Nephron (organoid): ENCODE measurements at regions not wholly inside any gene's neighbourhood (a gene's known extent, or its start where the extent isn't known, plus 50 kb on each side); places are given as distances from the start of the nearest gene placed in this dataset.

Experiments
- H3K27ac Mint-ChIP-seq, 3 experiments: 2 replicates each; pipeline ENCODE4 v1.8.0; 2020; ENCODE audit warnings: mixed read lengths in 3 of 3, mild to moderate bottlenecking in 2 of 3, moderate library complexity in 1 of 3
- H3K27me3 Mint-ChIP-seq: 2 replicates; pipeline ENCODE4 v1.8.0; 2021; ENCODE audit warnings: low read depth, mild to moderate bottlenecking, moderate library complexity, mixed read lengths
- H3K36me3 Mint-ChIP-seq: 2 replicates; pipeline ENCODE4 v1.8.0; 2020; ENCODE audit warnings: low read depth, mixed read lengths
- H3K4me1 Mint-ChIP-seq: 2 replicates; pipeline ENCODE4 v1.8.0; 2020; ENCODE audit warnings: mixed read lengths
- H3K4me3 Mint-ChIP-seq, 3 experiments: 2 replicates each; pipeline ENCODE4 v1.8.0; 2020; ENCODE audit warnings: mild to moderate bottlenecking in 3 of 3, mixed read lengths in 3 of 3, moderate library complexity in 2 of 3
- H3K9me3 Mint-ChIP-seq: 2 replicates; pipeline ENCODE4 v1.8.0; 2020; ENCODE audit warnings: mixed read lengths
- CTCF ChIP-seq, 3 experiments: fragments of 200-600 bp; sonication (generic); IDR thresholded peaks; one replicate each; pipeline ENCODE4 v1.5.0; 2021; ENCODE audit warnings: antibody characterized with exemption in 3 of 3; ENCODE audit not compliant: unreplicated experiment in 3 of 3

GRCh38 chr5:22926574-22926973 lies 73.4 kb upstream of the CDH12 start:
- peaks cover 5% of the 10 kb centered on the region for H3K9me3 Mint-ChIP-seq
- H3K4me3 Mint-ChIP-seq = no peak overlapping the region
- H3K36me3 Mint-ChIP-seq = no peaks in the 10 kb centered on the region
- no peak overlapping the region for H3K27ac Mint-ChIP-seq
- peaks cover 3% of the 10 kb centered on the region for H3K27me3 Mint-ChIP-seq
- TF ChIP-seq CTCF (IDR thresholded peaks at IDR 0.05; ENCODE audit: unreplicated experiment in 3 of 3) = no peak
- H3K4me1 Mint-ChIP-seq = no peaks in the 10 kb centered on the region

- Mint-ChIP-seq H3K27ac (no peak overlapping the region), H3K9me3 (peaks cover 5% of the 10 kb centered on the region), H3K4me3 (no peak overlapping the region), H3K36me3 (no peaks in the 10 kb centered on the region), H3K4me1 (no peaks in the 10 kb centered on the region), H3K27me3 (no peaks in the 10 kb centered on the region)
- TF ChIP-seq CTCF (IDR thresholded peaks at IDR 0.05; ENCODE audit: unreplicated experiment in 3 of 3) = no peak
Measured at GRCh38 chr5:22918511-22918910, 65.4 kb upstream of the CDH12 start.

- H3K36me3 Mint-ChIP-seq = no peaks in the 10 kb centered on the region
- no peak overlapping the region for H3K4me3 Mint-ChIP-seq
- no peak for TF ChIP-seq CTCF (IDR thresholded peaks at IDR 0.05; ENCODE audit: unreplicated experiment in 3 of 3)
- H3K27me3 Mint-ChIP-seq = no peaks in the 10 kb centered on the region
- H3K9me3 Mint-ChIP-seq = peaks cover 2% of the 10 kb centered on the region
- H3K27ac Mint-ChIP-seq = no peak overlapping the region
- H3K4me1 Mint-ChIP-seq = no peaks in the 10 kb centered on the region
Measured at GRCh38 chr5:22916393-22916792, 63.2 kb upstream of the CDH12 start.

- no peaks in the 10 kb centered on the region for H3K36me3 Mint-ChIP-seq
- H3K27ac Mint-ChIP-seq = no peak overlapping the region
- H3K4me1 Mint-ChIP-seq = peaks cover 5% of the 10 kb centered on the region
- no peak overlapping the region for H3K4me3 Mint-ChIP-seq
- H3K9me3 Mint-ChIP-seq = no peaks in the 10 kb centered on the region
- TF ChIP-seq CTCF (IDR thresholded peaks at IDR 0.05; ENCODE audit: unreplicated experiment in 3 of 3) = no peak
- no peaks in the 10 kb centered on the region for H3K27me3 Mint-ChIP-seq
Measured at GRCh38 chr5:22911019-22911418, 57.9 kb upstream of the CDH12 start.

GRCh38 chr5:22910523-22910922 lies 57.4 kb upstream of the CDH12 start:
- H3K4me1 Mint-ChIP-seq = peaks cover 5% of the 10 kb centered on the region
- H3K27ac Mint-ChIP-seq = no peak overlapping the region
- no peak overlapping the region for H3K4me3 Mint-ChIP-seq
- no peaks in the 10 kb centered on the region for H3K9me3 Mint-ChIP-seq
- H3K36me3 Mint-ChIP-seq = no peaks in the 10 kb centered on the region
- no peaks in the 10 kb centered on the region for H3K27me3 Mint-ChIP-seq
- no peak for TF ChIP-seq CTCF (IDR thresholded peaks at IDR 0.05; ENCODE audit: unreplicated experiment in 3 of 3)

- Mint-ChIP-seq H3K9me3 (no peaks in the 10 kb centered on the region), H3K27me3 (no peaks in the 10 kb centered on the region), H3K36me3 (no peaks in the 10 kb centered on the region), H3K27ac (no peak overlapping the region), H3K4me1 (peaks cover 5% of the 10 kb centered on the region), H3K4me3 (no peak overlapping the region)
- no peak for TF ChIP-seq CTCF (IDR thresholded peaks at IDR 0.05; ENCODE audit: unreplicated experiment in 3 of 3)
Measured at GRCh38 chr5:22908586-22908985, 55.4 kb upstream of the CDH12 start.
